ENCODE measurements at regions not wholly inside any gene's neighbourhood (a gene's known extent, or its start where the extent isn't known, plus 50 kb on each side); places are given as distances from the start of the nearest gene placed in this dataset.
"Not testable (repeated sequence)": the region's sequence is repeated elsewhere in the genome, so short reads cannot be mapped to it uniquely, and the experiment has no call there.

DNA sequence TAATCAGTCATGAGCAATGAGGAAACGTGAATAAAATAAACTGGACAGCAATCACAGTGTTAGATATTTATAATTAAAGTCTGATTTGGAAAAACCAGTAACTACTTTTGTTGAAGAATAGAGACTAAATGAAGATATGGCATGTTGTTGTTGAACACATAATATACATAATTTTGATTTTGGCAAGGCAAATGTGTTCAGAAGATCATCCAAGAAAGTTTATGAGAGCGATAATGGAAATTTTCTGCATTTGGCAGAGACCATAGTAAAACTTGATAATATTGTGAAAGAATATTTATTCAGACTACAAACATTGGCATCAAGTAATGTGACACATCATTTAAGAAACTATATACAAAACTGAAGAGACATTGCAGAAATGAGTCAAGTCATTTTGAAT, 620.7 kb downstream of the TMA16 start:
- TF ChIP-seq, protein P1, sequence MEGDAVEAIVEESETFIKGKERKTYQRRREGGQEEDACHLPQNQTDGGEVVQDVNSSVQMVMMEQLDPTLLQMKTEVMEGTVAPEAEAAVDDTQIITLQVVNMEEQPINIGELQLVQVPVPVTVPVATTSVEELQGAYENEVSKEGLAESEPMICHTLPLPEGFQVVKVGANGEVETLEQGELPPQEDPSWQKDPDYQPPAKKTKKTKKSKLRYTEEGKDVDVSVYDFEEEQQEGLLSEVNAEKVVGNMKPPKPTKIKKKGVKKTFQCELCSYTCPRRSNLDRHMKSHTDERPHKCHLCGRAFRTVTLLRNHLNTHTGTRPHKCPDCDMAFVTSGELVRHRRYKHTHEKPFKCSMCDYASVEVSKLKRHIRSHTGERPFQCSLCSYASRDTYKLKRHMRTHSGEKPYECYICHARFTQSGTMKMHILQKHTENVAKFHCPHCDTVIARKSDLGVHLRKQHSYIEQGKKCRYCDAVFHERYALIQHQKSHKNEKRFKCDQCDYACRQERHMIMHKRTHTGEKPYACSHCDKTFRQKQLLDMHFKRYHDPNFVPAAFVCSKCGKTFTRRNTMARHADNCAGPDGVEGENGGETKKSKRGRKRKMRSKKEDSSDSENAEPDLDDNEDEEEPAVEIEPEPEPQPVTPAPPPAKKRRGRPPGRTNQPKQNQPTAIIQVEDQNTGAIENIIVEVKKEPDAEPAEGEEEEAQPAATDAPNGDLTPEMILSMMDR (IDR thresholded peaks at IDR 0.05; ENCODE audit: insufficient read depth, low read depth, low read length) = no peak
- no peak for DNase-seq (ENCODE audit: low read depth)
- no peak overlapping the region for H3K4me3 ChIP-seq (ENCODE audit: low read depth, low read length)

DNA sequence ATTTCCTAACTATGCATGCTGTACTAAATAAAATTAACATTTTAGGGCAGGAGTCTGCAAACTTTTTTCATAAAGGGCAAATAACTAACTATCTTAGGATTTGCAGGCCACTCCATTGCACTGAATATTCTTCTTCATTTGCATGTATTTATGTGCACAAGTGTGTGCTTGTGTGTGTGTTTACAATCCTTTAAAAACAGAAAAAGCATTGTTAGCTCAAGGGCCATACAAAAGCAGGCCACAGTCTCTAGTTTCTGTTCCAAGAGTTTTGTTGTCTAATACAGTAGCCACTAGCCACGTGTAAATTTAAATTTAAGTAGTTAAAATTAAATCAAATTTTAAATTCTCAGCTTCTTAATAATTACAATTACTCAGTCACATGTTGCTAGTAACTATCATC, 621.8 kb downstream of the TMA16 start:
- DNase-seq (ENCODE audit: low read depth) = no peak
- TF ChIP-seq, protein P1 (IDR thresholded peaks at IDR 0.05; ENCODE audit: insufficient read depth, low read depth, low read length) = no peak
- no peak overlapping the region for H3K4me3 ChIP-seq (ENCODE audit: low read depth, low read length)

DNA sequence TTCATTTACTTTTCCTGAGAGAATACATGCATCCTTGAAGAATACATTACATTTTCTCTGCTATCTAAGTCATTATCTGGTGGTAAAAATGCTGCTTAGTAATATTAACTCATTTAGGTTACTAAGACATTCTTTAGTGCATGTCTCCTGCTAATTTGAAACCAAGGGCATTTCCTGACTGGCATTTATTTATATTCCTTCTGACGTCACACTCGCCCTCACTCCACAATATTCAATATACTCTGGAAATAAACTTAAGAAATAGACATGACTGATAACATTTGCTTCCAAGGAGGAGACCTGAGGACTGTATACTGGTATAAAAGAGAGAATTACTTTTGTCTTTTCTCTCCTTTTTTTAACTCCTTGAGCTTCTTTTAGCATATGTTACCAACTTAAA, 619.5 kb upstream of the SMIM31 start:
- TF ChIP-seq, protein P1 (IDR thresholded peaks at IDR 0.05; ENCODE audit: insufficient read depth, low read depth, low read length) = no peak
- no peak for DNase-seq (ENCODE audit: low read depth)
- no peak overlapping the region for H3K4me3 ChIP-seq (ENCODE audit: low read depth, low read length)

DNA sequence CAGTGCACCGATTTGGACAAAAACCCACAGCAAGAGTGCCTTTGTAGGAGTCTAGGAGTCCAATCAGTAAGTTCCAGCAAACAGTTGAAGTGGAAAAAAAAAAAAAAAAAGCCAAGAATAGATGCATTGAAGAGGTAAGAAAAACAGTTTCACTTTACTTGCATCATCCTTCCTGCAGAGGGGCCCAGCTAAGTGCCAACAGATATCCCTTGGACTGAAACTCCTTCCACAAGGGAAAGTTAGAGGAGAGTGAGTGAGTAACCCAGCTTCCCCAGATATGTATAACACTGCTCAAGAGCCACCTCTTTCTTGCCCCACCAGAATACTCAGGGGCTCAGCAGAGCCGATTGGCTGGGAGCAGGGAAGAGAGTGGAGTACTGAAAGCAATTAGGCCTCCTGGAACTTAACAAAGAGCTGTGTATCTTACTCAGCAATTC, 617.7 kb upstream of the SMIM31 start:
- no peak overlapping the region for H3K4me3 ChIP-seq (ENCODE audit: low read depth, low read length)
- DNase-seq (ENCODE audit: low read depth) = no peak
- TF ChIP-seq, protein P1 (IDR thresholded peaks at IDR 0.05; ENCODE audit: insufficient read depth, low read depth, low read length) = no peak

DNA sequence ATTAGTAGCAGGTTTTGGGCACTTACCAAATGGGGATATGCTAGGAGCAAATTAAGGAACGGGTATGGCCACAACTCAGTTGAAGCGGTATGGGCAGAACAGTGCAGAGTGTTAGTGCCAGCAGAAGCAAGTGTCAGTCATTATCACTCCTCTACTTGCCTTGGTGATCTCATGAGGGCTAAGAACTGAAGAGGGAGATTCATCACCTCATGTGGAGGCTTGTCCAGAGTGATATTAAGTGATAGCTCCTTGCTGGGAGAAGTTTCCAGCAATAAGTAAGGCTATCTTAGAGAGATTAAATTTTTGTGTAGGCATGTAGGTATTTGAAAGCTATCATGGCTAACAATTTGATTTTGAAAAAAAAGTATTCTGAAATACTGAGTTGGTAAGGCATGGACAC, 615.4 kb upstream of the SMIM31 start:
- no peak overlapping the region for H3K4me3 ChIP-seq (ENCODE audit: low read depth, low read length)
- no peak for DNase-seq (ENCODE audit: low read depth)
- TF ChIP-seq, protein P1 (IDR thresholded peaks at IDR 0.05; ENCODE audit: insufficient read depth, low read depth, low read length) = no peak

DNA sequence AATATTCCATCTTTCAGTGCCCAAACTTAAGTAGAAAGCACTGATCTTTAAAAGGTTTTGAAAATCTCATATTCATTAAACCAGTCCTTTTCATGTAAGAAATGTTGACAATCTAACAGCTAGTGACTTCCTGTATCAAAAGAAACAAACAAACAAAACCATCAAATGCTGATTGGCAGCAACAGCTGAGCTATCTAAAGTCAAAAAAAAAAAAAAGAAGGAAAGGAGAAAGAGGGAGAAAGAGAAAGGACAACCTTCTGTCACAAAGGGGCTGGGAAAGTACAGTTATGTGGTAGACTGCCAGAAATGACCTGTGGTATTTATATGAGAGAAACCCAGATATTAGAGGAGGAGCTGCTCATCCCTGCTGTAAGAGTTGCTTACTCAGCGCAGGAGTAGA, 614.6 kb upstream of the SMIM31 start:
- TF ChIP-seq, protein P1 (IDR thresholded peaks at IDR 0.05; ENCODE audit: insufficient read depth, low read depth, low read length) = no peak
- no peak overlapping the region for H3K4me3 ChIP-seq (ENCODE audit: low read depth, low read length)
- DNase-seq (ENCODE audit: low read depth) = no peak

DNA sequence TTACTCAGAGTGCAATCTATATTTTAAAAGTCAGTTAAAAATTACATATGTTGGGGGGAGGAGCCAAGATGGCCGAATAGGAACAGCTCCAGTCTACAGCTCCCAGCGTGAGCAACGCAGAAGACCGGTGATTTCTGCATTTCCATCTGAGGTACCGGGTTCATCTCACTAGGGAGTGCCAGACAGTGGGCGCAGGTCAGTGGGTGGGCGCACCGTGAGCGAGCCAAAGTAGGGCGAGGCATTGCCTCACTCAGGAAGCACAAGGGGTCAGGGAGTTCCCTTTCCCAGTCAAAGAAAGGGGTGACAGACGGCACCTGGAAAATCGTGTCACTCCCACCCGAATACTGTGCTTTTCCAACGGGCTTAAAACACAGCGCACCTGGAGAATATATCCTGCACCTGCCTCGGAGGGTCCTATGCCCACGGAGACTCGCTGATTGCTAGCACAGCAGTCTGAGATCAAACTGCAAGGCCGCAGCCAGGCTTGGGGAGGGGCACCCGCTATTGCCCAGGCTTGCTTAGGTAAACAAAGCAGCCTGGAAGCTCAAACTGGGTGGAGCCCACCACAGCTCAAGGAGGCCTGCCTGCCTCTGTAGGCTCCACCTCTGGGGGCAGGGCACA, 612.1 kb upstream of the SMIM31 start:
- not testable (repeated sequence) for H3K4me3 ChIP-seq (ENCODE audit: low read depth, low read length); DNase-seq (ENCODE audit: low read depth)

Measured in fibroblast of villous mesenchyme (primary cell).